Mesothelial cell of epicardium (in vitro differentiated cells): ENCODE measurements at regions not wholly inside any gene's neighbourhood (a gene's known extent, or its start where the extent isn't known, plus 50 kb on each side); places are given as distances from the start of the nearest gene placed in this dataset.

Experiments used
- DNase-seq, 2 experiments: peaks; one replicate each; pipeline ENCODE4 v3.0.0; 2021; ENCODE audit warnings: low spot score in 2 of 2; ENCODE audit not compliant: unreplicated experiment in 2 of 2
- H3K27ac Mint-ChIP-seq: 2 replicates; pipeline ENCODE4 v1.8.0; 2021; ENCODE audit warnings: mixed read lengths
- H3K27me3 Mint-ChIP-seq: 2 replicates; pipeline ENCODE4 v1.8.0; 2021; ENCODE audit warnings: low read depth, mixed read lengths
- H3K36me3 Mint-ChIP-seq: 2 replicates; pipeline ENCODE4 v1.8.0; 2021; ENCODE audit warnings: mixed read lengths
- H3K4me1 Mint-ChIP-seq: 2 replicates; pipeline ENCODE4 v1.8.0; 2021; ENCODE audit warnings: mixed read lengths
- H3K4me3 Mint-ChIP-seq: 2 replicates; pipeline ENCODE4 v1.8.0; 2021; ENCODE audit warnings: mild to moderate bottlenecking, moderate library complexity, mixed read lengths
- H3K9me3 Mint-ChIP-seq: 2 replicates; pipeline ENCODE4 v1.8.0; 2021; ENCODE audit warnings: mixed read lengths
- TF ChIP-seq, protein P1 (sequence below): fragments of 200-600 bp; sonication (generic); IDR thresholded peaks from one replicate; pipeline ENCODE4 v1.5.0; 2021; ENCODE audit warnings: antibody characterized with exemption; ENCODE audit not compliant: unreplicated experiment

DNA sequence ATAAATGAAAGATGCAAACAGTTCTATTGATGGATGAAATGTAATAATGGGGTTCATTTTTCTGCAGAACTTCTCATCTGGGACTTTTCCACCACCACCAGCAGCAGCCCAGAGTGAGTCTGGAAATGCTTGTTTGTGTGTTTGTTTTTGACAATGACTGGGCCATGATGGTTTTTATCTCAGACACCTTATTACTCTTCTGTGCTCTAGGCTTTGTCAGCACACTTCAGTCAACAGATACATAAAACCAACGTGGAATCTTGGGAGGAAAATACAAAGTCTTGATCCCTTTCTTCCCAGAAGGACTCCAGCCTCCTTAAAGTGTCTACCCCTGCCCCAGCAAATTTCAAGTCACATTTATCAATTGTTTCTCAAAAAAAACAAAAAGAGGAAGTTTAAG is 134.0 kb downstream of the MREG start:
- no peak overlapping the region for H3K27ac Mint-ChIP-seq
- H3K36me3 Mint-ChIP-seq = peaks cover 3% of the 10 kb centered on the region
- peaks cover 14% of the 10 kb centered on the region for H3K9me3 Mint-ChIP-seq
- no peak overlapping the region for H3K4me3 Mint-ChIP-seq
- no peak for DNase-seq
- H3K27me3 Mint-ChIP-seq = no peaks in the 10 kb centered on the region
- TF ChIP-seq, protein P1, sequence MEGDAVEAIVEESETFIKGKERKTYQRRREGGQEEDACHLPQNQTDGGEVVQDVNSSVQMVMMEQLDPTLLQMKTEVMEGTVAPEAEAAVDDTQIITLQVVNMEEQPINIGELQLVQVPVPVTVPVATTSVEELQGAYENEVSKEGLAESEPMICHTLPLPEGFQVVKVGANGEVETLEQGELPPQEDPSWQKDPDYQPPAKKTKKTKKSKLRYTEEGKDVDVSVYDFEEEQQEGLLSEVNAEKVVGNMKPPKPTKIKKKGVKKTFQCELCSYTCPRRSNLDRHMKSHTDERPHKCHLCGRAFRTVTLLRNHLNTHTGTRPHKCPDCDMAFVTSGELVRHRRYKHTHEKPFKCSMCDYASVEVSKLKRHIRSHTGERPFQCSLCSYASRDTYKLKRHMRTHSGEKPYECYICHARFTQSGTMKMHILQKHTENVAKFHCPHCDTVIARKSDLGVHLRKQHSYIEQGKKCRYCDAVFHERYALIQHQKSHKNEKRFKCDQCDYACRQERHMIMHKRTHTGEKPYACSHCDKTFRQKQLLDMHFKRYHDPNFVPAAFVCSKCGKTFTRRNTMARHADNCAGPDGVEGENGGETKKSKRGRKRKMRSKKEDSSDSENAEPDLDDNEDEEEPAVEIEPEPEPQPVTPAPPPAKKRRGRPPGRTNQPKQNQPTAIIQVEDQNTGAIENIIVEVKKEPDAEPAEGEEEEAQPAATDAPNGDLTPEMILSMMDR = no peak
- H3K4me1 Mint-ChIP-seq = peaks cover 24% of the 10 kb centered on the region

DNA sequence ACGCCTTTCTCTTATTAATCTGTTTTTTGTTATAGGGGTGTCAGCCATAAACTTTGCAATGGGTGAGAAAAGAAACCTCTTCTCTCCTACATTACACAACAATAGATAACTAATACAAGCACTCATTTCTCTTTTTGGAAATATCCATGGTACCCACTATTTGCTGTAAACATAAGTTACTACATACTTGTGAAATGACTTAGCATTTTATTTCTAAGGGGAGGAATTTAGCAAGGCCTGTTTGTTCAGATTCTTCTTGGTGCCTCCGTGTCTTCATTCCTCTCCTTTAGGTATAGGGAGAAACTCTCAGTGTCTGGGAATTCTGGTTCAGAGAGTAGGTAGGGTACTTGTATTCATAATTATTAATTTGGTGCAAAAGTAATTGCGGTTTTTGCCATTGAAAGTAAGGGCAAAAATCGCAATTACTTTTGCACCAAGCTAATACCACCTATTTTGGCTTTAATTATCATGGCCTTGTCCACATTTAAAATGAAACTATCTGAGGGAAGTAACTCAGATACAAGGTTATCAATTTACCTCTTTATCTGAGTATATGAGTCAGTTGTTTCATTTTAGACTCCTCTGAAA is 134.8 kb downstream of the MREG start:
- peaks cover 3% of the 10 kb centered on the region for H3K36me3 Mint-ChIP-seq
- TF ChIP-seq, protein P1 = no peak
- DNase-seq = no peak
- H3K27me3 Mint-ChIP-seq = no peaks in the 10 kb centered on the region
- peaks cover 17% of the 10 kb centered on the region for H3K4me1 Mint-ChIP-seq
- peak overlapping the region; percentile 25 for H3K27ac Mint-ChIP-seq
- H3K9me3 Mint-ChIP-seq = peaks cover 14% of the 10 kb centered on the region
- H3K4me3 Mint-ChIP-seq = no peak overlapping the region

- H3K9me3 Mint-ChIP-seq = peaks cover 14% of the 10 kb centered on the region
- DNase-seq = no peak
- TF ChIP-seq, protein P1 = no peak
- no peak overlapping the region for H3K4me3 Mint-ChIP-seq
- peaks cover 3% of the 10 kb centered on the region for H3K36me3 Mint-ChIP-seq
- H3K27ac Mint-ChIP-seq = no peak overlapping the region
- peaks cover 17% of the 10 kb centered on the region for H3K4me1 Mint-ChIP-seq
- H3K27me3 Mint-ChIP-seq = no peaks in the 10 kb centered on the region
Observed at GRCh38 chr2:215876937-215877238, 136.5 kb downstream of the MREG start.

DNA sequence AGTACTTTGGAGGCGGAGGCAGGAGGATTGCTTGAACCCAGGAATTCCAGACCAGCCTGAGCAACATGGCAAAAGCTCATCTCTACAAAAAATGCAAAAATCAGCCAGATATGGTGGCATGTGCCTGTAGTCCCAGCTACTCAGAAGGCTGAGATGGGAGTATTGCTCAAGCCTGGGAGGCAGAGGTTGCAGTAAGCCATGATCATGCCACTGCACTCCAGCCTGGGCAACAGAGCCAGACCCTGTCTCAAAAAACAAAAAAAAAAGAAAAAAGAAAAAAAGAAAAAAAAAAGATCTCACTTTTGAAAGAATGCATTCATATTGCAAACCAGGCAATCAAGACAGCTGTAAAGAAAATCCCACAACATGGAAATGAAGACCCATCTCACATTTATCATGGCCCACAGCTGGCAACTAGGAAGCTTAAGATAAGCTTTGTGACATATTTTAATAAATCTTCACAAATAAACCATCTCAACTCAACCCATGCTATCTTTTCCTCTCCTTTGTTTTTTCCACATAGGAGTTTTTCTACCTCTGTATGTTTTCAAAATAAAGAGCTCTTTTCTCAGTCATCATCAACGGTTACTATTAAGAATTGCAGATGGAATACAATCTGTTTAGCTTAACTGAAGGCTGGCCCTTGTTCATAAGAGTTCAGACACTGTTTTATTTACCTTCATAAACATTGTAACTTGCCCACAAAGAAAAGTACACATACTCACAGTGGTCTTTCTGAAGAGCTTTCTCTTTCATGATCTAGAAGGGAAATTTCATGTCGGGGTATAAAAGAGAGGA is 137.0 kb downstream of the MREG start:
- H3K27ac Mint-ChIP-seq = peak overlapping the region; percentile 72

DNA sequence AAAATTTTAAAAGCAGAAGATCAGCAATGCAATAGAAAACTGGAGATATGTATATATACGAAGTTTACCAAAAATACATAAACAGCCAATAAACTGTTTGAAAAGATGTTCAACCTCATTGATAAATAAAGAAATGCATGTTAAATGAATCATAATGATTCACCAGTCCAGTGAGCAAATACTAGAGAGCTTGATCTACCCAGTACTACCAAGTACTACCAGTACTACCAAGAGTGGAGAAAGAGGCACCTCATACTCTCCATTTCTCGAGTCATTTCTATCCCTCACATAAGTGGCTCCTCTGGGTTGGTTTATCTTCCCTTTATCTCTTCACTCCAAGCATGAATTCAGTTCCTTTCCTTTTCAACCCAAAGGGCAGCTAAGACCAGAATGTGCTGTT is 138.9 kb downstream of the MREG start:
- DNase-seq = no peak
- H3K9me3 Mint-ChIP-seq = peaks cover 14% of the 10 kb centered on the region
- no peak overlapping the region for H3K27ac Mint-ChIP-seq
- H3K27me3 Mint-ChIP-seq = no peaks in the 10 kb centered on the region
- H3K4me1 Mint-ChIP-seq = peaks cover 7% of the 10 kb centered on the region
- no peak overlapping the region for H3K4me3 Mint-ChIP-seq
- H3K36me3 Mint-ChIP-seq = peaks cover 3% of the 10 kb centered on the region
- TF ChIP-seq, protein P1 = no peak

More for the DNA sequence above, 137.0 kb downstream of the MREG start:
- TF ChIP-seq, protein P1 = no peak
- peaks cover 13% of the 10 kb centered on the region for H3K4me1 Mint-ChIP-seq
- H3K36me3 Mint-ChIP-seq = peaks cover 3% of the 10 kb centered on the region
- H3K4me3 Mint-ChIP-seq = no peak overlapping the region
- H3K9me3 Mint-ChIP-seq = peaks cover 14% of the 10 kb centered on the region
- no peak for DNase-seq
- H3K27me3 Mint-ChIP-seq = no peaks in the 10 kb centered on the region
